ENCODE measurements at regions not wholly inside any gene's neighbourhood (a gene's known extent, or its start where the extent isn't known, plus 50 kb on each side); places are given as distances from the start of the nearest gene placed in this dataset.

GRCh38 chr5:158389786-158390185 is 530.8 kb upstream of the CLINT1 start:
- no peak for DNase-seq

DNA sequence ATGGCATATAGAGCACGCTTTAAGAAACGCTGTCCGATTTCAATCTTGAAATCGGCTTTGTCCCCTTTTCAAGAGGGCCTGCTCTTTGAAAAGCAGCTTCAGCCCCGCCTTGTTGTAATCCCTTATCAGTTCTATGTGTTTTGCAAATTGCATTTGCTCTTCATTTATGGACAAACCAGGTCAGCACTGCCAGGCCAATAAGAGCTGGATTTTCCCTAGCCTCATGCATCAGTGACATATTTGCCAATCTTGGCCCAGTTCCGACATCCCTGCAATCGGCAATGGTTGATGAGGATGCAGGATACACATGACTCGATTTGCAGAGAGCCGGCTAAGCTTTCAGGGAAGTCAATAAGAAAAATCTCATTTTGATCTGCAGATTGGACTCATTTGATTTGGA is 529.1 kb upstream of the CLINT1 start:
- DNase-seq = no peak

DNA sequence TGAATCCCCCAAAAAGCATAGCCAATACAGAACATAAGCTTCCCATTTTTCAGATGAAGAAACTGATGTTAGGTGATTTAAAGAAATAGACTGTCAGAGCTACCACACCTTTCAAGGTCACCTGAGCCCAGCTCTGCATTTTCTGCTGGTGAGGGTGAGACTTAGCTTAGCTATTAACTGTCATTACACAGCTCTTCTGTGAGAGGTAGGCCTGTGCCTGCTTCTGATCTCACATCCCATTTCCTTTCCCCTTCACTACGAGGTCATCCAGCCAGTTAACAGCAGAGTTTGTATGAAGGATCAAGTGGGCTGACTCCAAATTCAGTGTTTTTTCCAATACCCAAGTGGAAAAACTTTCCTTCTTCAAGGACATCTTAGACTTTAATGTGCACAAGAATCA is 528.6 kb upstream of the CLINT1 start:
- DNase-seq = no peak

DNA sequence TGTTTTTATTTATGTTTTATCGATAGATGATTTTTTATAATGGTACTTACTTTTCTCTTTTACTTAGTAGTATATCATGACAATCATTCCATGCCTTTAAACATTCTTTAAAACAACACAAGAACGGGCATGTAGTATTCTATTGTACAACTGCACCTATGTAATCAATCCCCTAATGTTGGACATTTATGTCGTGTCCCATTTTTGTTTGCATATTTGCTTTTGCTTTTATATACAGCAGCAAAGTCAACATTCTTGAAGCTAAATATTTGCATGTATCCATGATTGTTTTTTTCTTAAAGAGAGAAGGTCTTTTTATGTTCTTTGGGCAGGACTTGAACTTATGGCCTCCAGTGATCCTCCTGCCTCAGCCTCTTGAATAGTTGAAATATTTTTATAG is 527.0 kb upstream of the CLINT1 start:
- DNase-seq = no peak

DNA sequence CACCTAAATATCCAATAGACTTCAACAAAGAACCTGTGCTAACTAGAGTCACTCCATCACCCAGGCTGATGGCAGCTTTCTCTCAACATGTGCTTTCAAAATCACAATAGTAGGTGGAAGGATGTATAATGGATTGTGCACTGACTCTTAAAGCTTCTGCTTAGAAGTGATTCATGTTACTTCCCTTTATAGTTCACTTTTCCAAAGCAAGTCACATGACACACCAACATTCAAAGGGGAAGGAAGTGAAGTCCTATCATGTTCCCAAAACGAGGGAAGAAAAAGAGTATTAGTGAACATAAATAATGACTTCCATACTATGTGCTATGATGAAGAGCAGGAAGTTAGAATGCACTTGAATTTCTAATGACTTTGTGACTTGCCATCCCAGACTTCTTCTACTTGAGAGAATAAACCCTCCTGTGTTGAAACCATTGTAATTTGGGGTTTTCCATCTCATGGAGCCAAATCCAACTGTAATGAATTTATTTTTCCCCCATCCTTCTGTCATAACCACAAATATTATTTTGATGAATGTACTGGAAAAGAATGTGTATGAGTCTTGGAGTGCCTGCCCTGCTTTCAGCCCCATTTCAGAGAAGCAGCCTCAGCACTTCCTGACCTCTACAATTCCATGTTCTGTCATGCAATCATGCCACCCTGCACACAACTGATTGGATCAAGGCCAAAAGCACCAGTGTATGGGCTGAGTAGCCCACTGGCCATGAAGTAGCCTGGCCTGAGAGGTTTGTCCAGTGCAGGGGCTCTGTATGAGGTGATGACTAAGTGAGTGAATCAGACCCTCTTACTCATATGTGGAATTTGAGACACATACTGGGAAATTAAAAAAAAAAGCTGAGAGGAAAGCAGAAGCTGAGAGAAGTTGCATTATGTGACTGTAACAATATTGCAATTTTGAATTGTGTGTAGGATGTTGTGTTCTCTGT is 525.9 kb upstream of the CLINT1 start:
- DNase-seq = no peak

DNA sequence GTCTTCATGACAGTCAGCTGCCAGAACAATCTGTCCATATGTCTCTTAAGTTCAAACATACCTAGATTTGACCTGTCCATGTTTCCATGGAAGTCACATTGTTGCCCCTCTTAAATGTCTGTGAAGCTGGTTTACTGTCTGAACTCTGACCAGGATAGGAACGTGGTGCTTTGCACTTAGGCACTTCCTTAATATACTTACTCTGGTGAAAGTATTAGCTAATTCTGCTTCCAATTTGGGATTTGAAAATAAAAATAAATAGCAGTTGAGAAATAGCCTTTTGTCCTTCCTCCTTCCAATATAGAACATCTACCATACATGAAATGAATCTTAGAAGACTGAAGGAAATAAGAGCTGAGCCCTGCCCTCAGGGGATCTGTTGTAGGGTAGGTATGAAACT is 524.5 kb upstream of the CLINT1 start:
- DNase-seq = no peak

DNA sequence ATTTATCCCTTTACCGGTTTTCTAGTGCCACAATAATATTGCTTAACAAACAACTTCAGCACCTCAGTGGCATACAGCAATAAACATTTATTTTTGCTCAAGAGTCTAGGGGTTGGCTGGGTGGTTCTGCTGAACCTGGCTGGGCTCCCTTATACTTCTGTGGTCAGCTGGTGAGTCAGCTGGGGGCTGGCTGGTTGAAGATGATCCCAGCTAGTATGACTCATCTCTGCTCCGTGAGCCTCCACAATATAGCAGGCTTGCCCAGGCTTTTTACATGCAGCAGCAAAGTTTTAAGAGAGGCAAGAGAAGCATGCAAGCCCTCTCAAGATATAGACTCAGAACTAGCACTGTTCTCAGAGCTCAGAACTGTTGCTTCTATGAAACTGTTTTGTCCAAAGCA is 523.5 kb upstream of the CLINT1 start:
- DNase-seq = no peak

DNA sequence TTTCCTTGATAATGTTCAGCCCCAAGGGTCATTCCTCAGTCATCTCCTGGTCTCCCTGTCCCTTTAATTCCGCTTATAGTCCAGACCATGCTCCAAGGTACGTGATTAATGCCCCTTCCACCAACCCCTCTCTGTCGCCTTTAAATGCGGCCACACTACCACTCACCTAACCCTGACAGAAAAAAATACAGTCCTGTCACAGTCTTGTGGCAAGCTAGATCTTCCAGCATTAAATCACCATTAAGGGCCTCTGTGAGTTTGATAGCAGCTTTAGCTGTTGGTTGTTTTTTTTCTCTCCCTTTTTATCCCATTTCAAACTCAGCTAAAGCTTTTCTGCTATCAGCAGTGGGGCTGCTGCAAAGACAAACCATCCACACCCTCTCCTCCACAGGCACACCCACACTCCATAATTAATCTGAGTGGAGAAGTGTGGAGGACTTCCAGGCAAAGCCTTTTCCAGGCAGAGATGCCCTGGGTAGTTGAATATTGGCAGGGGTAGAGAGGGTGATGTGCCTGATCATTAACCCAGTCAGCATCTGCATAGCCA is 522.7 kb upstream of the CLINT1 start:
- DNase-seq = no peak

- DNase-seq = no peak
Measured at GRCh38 chr5:158380661-158381060, 521.7 kb upstream of the CLINT1 start.

- no peak for DNase-seq
Measured at GRCh38 chr5:158378931-158379330, 520.0 kb upstream of the CLINT1 start.

GRCh38 chr5:158376679-158377078 is 517.7 kb upstream of the CLINT1 start:
- no peak for DNase-seq

- DNase-seq = no peak
Measured at GRCh38 chr5:158375531-158375930, 516.6 kb upstream of the CLINT1 start.

DNA sequence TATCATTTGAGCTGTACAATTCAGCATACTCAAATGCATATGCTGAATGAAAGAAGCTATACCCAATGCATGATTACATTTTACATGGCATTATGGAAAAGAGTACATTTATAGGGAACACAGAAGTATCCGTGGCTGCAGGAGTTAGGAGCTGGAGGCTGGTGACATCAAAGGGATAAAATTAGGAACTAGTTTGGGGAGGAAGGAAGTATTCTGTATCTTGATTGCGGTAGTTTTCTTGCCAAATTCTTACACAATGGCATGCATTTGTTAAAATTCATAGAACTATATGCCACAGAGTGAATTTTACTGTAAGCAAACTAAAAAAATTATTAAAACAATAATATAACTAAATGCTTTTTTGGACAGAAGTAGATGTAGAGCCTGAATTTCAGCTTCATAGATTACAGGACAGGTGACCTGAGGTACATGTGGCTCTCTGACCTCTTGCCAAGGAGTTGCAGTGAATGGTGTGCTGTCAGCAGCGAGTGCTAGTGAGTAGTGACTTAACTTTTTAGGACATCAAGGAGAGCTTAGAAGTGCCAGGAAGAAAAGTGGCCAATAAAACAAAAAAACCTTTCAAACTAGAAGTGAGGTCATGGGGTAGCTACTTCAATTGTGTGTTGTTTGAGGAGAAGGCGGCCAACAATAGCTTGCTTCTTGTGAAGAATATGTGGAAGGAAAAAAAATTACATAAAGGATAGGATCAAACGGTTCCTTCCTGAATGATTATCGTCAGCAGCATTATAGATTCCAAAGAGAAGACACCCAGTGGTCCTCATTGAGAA is 514.9 kb upstream of the CLINT1 start:
- no peak for DNase-seq

DNA sequence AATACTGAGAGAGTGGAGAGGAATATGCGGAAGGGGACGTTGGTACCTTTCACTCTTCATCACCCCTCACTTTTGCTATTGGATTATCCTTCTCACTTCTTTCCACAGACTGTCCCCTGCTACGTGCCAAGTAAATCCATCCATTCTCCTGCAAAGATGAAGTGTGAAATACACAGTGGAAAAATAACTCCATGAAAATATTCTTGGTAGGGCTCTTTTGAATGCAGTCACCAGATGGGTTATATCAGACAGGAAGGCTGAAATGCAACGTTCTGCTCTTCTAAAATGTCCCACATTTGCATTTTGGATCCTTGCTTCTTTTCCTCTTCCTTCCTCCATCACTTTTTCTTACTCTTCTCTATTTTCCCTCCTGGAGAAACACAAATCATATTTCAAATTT is 510.3 kb upstream of the CLINT1 start:
- DNase-seq = no peak

DNA sequence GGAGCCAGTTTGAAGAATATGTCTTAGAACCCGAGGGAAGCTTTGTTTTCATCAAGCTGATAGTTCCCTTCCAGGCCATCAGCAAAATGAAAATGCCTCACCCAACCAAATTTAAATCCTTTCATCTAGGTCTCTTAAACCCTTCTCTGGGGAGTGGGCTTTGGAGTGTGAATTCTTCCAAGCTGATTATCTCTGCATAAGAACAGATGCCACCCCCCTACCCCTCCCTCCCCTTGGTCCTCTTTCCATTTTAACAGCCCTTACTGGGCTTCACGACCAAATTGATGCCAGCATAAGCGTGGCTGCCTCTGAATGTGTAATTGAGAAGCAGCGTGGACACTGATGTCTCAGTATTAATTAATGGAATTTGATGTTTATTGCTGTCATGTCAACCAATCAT is 509.7 kb upstream of the CLINT1 start:
- no peak for DNase-seq

GRCh38 chr5:158364367-158364766 is 505.4 kb upstream of the CLINT1 start:
- DNase-seq = no peak

DNA sequence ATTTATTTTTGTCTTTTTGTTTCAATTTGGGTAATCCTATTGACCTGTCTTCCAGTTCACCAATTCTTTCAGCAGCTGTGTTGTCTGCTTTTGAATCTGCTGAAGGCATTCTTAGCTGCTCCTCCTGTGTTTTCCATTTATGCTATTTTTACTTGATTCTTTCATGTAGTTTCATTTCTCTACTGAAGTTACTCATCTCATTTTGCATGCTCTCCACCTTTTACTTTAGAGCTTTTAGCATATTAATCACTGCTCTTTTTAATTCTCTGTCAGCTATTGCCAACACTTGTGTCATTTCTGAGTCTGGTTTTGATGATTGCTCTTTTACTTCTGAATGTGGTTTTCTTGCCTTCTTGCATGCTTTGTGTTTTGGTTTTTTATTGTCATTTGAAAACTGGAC is 496.0 kb upstream of the CLINT1 start:
- no peak for DNase-seq

DNA sequence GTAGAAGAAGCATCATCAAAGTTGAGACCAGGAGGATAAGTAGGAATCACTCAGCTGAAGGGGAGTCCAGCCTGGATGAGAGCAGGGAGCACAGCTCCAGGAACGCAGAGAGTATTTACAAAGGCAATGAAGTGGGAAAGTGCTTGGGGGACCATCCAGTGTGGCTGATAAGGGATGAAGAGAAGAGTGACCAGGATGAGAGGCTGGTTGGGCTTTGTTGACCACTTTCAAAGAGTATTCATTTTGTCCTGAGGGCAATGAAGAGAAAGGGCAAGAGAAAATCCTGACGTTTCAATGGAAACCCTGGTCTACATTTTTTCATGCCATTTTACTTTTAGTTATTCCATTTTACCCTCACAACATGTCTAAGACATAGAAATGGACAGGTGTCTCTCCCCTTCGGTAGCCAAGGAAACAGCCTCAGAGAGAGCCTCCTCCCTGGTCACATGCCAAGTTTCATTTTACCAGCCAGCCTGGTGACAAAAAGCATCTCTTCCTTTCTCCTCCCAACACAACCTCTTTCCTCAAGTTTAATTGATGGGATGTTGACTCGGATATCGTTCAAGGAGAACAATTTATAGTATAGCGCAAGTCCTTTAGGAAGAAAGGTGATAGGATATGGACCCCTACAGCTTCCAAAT is 492.7 kb upstream of the CLINT1 start:
- DNase-seq = no peak

DNA sequence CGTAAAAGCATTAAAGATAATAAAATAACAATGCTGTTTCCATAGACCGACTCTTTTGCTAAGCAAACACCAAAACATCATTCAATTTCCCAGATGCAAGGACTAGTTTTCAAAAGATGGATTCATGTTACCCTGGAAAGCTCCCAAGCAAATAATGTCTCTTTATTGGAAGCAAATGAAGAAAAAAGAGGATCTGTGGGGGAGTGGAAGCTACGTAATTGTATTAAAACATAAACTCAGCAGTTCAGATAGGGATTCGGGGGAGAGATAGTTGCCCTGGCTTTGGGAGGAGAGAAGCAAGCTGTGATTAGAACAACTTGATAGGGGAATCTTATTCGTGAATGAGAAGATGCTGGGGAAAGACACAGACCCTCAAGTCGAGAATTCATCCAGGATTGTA is 491.0 kb upstream of the CLINT1 start:
- no peak for DNase-seq

DNA sequence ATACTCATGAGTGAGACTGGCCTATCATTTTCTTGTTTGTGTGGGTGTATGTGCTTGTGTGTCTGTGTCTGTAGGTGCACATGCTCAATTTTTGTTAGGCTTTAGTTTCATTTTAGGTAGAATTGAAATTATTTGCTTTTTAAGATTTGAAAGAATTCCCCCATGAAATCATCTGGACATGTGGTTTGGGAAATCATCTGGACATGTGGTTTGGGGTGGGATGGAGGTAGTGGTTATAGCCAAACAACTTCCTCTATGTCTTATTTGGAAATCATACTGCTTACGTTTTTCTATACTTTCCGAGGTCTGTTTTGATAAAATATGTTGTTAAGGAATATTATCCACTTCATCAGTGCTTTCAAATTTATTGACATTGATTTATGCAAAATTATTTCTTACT is 485.4 kb upstream of the CLINT1 start:
- DNase-seq = no peak

- DNase-seq = no peak
Measured at GRCh38 chr5:158340608-158341007, 481.7 kb upstream of the CLINT1 start.

DNA sequence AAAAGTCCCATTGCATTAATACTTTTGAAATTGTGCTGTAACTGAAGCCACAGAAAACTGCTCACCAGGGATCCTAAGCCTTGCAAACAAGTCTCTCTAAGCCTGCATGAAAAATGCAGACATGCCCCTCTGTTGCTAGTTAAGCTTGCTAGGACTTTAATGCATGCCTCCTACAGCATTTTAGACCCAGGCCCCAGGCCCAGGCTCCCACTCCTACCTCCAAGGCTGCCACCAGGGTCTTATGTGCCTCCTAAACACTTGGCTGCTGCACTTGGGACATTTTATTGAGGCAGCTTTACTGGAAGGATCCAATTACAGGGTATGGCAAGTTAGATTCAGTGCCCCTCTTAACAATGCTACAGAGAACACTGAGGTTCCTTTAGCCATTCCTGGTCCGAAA is 467.3 kb upstream of the CLINT1 start:
- DNase-seq = no peak

GRCh38 chr5:158324236-158324635 is 465.3 kb upstream of the CLINT1 start:
- DNase-seq = no peak
